NCI-H1694 treated with DMSO at 0.1 percent for 48 hours (cell line): ENCODE measurements at regions not wholly inside any gene's neighbourhood (a gene's known extent, or its start where the extent isn't known, plus 50 kb on each side); places are given as distances from the start of the nearest gene placed in this dataset.
A peak's percentile ranks its signal among the peaks of the same experiment; 100 is the strongest.
"Not testable (repeated sequence)": the region's sequence is repeated elsewhere in the genome, so short reads cannot be mapped to it uniquely, and the experiment has no call there.

Experiments
- DNase-seq: peaks from one replicate; lab custom pipeline; 2025; lab: John Stamatoyannopoulos, UW

DNA sequence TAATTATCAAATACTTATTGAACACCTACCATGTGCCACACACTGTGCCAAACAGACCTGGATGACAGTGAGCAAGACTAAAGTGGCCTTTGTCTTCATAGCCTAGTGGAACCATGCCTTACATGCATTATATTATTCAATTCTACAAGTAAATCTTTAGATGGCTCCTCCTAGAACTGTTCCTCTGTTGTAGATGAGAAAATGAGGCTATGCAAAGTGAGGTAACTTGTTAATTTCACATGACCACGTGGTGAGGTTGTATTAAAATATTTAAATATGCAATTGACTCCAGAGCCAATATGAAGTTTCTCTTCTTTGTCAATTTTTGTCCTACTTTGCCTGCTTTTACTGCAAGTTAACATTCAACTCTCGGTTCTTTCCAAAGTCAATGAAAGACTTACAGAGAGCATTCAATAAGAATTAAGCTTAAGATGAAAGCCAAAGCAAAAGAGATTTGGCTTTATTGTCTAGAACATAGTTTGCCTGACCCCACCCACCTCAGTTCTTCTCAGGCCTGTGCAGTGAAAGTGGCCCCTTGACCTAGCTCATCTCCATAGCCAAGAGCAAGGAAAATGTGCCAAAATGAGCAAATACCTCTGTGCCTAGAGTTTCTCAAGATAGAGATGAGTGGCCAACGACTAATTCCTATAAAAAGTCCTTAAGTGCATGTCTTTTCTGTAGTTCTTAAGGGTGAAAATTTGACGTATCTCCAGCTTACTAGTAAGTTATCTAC lies 263.2 kb upstream of the NFIA start:
- no peak for DNase-seq

DNA sequence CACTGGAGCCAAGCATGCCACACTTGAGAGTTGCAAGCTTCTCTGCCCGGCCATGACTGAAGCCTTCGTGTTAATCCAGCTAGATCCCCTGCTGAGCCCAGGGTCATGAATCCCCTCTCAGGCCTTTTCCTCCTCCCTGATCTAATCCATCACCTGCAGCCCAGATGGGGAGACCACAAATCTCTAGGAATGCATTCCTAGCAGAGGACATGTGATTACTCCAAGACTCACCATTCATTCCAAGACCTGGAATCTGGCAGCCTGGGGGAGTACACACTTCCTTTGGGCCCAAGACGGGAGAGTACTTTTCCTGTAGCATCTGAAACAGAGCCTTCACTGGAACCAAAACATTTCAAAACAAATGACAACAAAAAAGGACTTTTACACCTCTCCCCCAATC lies 269.3 kb upstream of the NFIA start:
- no peak for DNase-seq

DNA sequence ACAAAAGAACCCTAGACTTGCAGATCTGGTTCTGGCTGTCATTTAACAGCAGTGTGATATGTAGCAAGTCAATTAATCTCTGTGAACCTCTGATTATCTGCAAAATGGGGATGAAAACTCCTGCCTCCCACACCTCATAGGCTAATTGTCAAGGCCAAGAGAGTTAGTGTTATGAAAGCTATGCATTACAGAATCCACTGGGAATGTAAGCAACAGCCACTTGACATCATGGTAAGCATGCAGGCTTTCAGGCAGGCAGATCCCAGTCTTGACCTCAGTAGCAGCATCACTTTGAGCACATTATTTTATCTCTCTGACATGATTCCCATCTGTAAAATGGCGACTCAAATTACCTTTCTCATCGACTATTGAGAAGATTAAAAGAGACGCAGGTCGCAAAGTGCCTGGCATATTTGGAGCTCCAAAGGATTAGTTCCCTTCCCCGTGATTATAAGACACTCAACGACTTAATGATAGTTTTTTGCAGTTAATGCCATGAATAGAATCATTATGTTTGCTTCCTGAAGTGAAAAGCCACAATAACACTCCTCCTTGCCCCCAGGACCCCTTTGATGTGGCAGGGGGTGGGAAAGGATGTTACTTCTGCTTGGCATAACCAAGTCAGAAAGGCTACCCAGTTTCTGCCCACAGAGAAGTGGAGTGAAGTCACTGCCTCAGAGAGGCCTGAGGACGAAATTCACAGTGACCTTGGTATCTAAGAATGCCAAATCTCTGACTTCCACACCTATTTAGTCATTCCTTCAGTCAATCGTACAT lies 273.0 kb upstream of the NFIA start:
- DNase-seq, result no peak

DNA sequence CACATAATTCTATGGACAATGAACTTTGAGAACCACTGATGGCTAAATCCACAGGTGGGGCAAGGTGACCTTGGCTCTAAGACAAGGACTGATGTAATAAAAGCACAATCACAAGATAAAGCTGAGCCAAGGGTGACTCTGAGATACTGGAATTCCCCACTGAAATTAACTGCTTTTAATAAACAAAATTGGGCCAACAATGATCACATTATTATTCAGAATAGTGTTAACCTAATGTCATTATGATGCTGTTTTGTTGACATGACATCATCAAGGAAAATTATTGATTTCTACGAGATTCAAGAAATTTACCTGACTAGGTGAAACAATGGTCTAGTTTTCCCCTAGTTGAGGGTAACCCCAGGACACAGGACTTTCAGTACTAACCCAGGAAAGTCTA lies 273.7 kb upstream of the NFIA start:
- DNase-seq, result no peak

DNA sequence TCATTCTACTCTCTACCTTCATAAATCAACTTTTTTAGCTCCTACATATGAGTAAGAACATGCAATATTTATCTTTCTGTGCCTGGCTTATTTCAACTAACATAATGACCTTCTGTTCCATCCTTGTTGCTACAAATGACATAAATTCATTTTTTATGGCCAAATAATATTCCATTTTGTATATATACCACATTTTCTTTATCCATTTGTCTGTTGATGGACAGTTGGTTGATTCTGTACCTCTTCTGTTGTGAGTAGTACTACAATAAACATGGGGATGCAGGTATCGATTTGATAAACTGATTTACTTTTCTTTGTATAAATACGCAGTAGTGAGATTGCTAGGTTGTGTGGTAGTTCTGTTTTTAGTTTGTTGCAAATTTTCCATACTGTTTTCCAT lies 279.5 kb upstream of the NFIA start:
- DNase-seq, result no peak

DNA sequence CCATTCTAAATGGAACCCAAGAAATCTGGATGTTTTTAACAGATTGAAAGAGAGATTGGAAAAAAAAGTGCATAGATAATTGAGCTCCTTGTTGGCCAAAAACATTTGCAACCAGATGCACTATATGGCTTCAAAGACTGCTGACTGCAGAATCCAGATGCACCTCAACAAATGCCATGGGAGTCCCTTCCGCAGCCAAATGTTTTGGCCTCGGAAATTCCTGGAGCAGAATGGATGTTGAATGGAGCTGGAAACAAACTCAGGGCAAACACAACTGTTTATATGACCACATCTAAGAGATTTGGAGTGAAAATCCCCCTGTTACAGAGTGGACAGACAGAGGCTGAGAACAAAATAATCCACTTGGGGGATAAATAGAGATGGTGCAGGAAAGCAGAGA lies 285.0 kb upstream of the NFIA start:
- no peak for DNase-seq

DNA sequence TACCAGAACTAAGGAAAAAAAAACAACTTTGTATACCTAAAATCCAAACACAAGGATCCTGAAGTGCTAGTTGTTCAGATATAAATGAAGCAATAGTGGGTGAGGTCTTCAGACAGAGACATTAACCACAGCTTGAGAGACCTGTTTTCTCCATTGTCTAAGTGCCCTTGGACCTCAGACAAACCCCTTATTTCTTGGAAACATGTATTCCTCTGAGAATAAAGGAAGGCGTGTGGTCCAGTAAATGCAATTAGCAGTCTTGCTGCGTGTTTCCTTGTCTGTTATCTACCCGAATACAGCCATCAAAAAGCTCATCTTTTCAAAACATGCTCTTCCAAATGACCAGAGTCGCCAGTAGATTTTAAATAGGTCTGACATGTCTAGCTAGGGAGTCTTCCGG lies 291.1 kb upstream of the NFIA start:
- DNase-seq, result no peak

DNA sequence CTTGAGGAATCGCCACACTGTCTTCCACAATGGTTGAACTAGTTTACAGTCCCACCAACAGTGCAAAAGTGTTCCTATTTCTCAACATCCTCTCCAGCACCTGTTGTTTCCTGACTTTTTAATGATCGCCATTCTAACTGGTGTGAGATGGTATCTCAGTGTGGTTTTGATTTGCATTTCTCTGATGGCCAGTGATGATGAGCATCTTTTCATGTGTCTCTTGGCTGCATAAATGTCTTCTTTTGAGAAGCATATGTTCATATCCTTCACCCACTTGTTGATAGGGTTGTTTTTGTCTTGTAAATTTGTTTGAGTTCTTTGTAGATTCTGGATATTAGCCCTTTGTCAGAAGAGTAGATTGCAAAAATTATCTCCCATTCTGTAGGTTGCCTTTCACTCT lies 309.3 kb upstream of the NFIA start:
- DNase-seq, result not testable (repeated sequence)

DNA sequence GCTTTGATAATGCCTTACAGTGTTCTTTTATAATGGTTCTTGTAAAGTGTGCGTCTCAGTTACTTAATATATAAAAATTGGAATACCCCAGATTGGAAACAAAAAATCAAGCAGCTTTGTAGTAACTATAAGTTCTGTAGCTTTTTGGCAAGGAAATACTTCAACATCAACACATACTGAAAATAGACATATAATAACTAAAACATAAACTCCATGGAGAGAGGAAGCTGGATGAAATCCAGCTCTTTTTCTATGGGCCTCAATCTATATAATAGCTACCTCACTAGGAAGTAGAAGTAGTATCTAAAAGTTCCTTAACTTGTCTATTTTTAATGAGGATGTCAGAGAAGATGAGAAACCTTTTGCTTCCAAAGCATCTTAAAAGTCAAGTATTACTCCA lies 313.3 kb upstream of the NFIA start:
- no peak for DNase-seq

DNA sequence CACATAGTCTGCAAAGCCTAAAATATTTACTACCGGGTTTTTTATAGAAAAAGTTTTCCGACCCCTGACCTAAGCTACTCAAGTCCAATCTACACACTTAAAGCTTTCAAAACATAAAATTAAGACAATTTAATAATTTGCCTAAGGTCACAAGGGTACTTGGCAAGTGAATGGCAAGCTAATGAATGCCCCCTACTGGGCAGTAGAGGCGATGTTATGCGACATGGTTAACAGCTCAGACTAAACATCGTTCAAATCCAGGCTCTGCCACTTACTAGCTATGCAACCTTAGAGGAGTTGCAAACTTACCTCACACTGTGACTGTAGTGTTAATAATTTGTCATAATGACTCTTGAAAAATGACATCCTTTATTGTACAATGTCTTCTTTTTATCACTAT lies 317.2 kb upstream of the NFIA start:
- peak; percentile 35 for DNase-seq

DNA sequence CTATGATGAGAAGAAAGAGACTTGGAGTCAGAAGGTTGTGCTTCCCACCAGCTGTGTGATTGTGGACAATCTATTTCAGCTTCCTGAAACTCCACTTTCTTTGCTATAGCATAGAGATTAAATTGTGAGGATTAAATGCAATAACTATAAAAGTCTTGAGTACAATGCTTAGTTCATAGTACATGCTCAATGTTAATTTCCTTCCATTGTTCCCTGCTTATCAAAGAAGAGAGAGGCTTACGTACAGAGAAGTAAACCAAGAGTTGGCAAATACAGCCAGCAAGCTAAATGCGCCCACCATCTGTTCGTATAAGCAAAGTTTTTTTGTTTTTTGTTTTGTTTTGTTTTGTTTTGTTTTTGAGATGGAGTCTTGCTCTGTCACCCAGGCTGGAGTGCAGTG lies 317.9 kb upstream of the NFIA start:
- DNase-seq, result no peak

DNA sequence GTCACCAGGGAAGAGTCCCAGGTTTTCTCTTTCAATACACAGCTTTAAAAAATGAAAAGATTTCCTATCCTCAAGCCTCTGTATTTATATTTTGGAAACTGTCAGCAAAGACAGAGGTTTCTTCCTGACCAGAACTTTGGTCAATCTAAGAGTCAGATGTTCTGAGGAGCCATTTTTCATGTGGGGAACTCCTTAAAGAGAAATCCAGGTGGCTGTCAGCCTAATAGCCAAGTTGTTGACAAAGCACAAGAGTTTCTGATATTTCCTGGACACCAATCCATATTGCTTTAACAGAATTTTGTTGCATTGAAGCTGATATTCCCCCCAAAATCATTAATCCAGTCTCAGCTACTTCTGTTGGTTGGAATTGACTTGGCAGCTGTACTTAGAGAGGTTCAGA lies 318.6 kb upstream of the NFIA start:
- no peak for DNase-seq

DNA sequence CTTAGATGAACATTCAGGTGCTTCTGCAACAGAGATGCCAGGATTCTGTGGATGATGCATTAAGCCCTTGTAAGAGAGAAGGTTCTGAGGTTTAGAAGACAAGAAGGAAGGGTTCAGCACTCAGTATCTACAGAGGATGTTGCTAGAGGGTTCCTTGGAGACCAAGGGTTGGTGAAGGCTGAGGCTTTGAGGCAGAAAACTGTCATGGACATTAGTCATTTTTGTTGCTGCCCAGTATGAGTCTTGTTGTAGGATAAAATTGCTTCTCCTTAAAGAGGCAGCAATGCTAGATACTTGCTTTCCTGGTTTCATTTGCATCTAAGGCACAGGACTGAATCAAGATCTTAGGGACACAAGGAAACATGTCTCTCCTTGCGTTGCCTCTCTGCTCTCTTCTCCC lies 319.4 kb upstream of the NFIA start:
- DNase-seq, result no peak

DNA sequence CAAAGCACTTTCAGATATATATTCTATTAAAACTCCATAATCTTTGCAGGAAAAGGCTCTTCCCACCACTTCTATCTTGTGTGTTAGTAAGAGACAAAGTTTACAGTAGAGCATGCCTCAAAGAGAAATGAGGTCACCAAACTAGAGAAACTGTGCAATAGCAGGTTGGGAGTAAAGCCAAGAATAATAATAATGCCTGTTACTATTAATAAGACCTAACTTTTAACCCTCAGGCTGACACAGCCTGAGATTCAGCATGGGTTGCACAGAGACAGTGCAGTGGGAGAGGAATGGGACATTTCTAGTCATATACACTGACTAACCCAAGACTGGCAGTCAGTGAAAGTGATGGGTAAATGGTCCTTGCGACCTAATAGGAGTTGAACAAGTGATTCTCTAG lies 320.2 kb upstream of the NFIA start:
- no peak for DNase-seq

DNA sequence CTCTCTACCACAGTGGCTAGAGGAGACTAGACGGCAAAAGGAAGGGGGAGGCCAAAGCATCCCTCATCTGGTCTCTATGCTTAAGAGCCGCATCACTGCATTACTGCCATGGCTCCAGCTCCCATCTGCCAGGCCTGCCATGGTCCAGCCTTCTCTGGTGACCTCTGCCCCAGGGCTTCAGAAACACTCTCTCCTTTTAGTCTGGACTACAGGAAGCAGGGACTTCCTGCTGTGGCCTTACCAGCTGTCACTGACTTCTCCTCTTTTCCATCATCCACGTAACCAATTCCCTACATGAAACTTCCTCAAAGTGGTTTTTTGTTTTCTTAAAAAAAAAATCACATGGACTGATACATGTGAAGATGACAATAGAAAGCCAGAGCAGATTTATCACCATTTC lies 323.1 kb upstream of the NFIA start:
- no peak for DNase-seq

DNA sequence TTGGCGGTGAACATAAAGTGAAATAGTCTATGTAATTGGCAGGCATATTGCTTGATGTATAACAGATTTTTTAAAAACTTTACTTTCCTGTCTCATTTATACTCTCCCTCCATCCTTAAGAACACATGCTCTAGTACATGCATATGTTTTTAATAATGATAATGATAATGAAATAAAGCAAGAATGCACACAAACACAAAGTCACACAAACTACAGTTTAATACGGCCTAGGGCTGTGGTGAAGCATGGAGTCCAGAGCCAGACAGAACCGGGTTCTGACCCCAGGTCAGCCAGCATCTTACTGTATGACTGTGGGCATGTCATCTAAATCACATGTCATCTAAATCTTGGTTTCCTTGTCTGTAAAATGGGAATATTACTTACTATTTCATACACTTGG lies 324.9 kb upstream of the NFIA start:
- DNase-seq, result no peak

DNA sequence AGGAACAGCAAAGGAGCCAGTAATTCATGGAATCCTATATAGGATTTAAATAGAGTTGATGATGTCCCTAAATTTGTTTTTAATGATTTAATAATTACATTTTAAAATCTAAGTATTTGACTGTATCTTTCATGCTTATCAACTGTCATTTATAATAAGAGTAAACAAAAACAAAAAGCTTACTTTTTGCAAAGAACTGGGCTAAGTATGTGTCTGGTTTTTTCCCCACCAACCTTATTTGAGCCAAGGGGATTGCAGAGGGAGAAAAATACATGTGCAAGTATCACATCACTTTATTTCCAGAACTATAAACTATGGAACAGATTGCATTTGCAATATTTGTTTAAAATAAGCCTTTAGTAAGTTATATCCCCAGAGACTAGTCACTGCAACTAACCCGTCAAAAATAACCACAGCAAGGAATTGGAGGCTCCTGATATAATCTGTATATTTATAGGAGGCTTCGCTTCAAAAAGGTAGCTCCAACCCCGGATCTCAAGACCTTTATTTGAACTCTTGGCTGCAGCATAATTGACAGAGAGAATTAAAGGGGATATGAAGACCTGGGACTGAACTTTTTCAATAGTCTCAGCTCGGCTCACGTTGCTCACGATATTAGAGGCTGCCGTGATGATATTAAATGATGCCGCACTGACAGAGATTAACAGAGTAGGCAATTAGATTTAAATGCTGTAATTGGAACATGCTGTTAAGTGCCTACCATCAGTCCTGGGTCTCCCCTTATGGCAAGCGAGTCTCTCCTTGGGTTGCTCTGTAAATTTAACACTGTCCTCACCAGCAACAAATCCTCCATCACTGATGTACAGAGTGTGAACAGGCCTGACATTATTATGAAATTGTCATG lies 329.1 kb upstream of the NFIA start:
- no peak for DNase-seq

DNA sequence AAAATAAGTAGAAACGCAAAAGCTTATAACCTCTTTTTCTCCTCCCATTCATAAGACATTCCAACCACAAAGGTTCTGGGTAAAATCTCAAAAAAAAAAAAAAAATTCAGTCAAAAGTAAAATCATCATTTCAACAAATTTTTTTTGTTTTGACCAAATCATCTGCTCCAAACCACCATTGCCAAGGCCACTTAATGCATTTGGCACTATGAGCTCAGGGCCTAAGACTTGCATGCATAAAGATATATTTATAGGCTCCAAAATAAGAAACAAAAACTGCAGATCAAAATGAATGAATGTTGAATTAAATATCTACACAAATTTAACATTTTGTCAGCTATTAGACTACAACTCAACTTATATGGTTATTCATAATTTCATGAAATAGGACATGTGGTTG lies 331.1 kb upstream of the NFIA start:
- no peak for DNase-seq

DNA sequence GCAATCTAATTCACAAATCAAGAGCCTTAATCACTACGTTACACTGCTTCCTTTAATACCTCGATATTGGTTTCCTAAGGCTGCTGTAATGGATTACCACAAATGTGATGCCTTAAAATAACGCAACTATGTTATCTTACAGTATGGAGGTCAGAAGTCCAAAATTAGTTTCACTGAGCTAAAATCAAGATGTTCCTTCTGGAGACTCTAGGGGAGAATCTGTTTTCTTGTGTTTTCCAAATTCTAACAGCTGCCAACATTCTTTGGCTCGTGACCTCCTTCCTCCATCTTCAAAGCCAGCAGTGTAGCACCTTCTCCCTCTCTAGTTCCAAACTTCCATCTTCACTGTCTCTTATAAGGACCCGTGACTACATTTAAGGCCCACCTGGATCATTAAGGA lies 335.0 kb upstream of the NFIA start:
- DNase-seq, result no peak

DNA sequence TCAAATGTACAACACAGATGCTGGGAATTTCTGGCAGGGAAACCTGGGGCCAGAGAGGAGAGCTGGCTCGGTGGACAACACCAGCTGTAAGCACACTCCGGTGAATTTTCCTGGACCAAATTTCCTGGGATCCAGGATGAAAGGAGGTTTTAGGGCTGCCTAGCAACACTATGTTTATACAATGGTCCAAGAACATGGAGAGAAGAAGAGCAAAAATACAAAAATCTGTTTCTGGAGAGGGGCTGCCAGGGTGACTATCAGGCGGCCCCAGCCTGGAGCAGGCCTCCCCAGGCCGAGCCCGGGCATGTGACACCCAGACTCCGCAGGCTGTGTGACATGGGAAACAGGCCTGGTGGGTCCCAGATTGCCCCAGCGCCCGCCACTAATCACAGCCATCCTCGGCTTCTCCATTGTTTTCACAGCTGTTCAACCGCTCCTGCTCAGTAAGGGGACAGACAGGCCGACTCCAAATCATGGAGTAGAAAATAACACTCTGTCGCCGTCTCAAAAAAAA lies 336.0 kb upstream of the NFIA start:
- DNase-seq, result peak; percentile 82

DNA sequence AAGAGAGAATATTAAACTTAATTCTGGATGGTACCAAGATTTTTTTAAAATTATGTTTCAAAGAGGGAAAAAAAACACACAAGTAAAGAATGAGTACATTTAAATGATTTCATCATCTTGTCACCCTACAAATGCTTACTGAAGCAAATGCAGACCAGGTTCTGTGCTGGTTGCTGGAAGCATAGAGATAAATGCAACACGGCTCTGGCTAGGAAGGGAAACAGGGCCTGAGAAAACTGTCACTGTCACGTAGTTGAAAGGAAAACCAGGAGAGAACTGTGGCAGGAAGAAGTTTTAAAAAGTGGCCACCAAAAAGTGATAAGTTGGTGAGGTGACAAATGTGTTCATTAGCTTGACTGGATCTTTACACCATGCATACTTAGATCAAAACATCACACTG lies 336.9 kb upstream of the NFIA start:
- peak; percentile 56 for DNase-seq

DNA sequence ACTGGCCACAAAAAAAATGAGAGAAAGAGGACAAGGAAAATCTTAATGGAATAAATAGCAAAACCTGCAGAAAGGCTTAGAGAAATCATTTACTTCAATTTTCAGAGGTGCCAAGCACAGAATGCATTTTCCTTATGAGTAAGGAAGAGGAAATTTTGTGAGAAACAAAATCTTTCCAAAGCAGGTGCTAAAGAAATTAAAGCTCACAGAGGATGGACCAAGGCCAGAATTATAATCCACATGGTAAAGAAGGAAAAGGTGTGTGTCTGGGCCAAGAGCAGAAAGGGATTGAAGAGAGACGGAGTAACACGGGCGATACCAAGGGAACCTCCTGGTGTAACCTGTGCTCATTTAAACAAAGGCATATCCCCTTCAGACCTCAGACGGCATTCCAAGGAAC lies 340.0 kb upstream of the NFIA start:
- no peak for DNase-seq

DNA sequence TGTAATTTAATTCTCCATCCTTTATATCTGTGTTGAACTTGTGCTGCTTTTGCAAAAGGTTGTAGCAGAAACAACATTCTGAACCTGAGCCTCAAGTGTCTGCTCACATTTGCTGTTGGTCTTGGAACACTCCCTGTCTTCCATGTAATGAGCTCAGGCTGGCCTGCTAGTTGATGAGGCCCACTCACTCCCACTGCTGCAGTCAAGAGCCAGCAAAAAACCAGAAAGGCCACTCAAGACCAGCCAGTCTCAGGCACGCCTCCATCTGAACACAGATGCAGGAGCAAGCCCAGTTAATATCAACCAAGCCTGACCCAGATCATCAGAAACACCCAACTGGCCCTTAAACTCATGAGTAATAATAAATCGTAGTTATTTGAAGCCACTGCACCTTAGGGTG lies 342.2 kb upstream of the NFIA start:
- no peak for DNase-seq
